ENCODE measurements at regions not wholly inside any gene's neighbourhood (a gene's known extent, or its start where the extent isn't known, plus 50 kb on each side); places are given as distances from the start of the nearest gene placed in this dataset.

DNA sequence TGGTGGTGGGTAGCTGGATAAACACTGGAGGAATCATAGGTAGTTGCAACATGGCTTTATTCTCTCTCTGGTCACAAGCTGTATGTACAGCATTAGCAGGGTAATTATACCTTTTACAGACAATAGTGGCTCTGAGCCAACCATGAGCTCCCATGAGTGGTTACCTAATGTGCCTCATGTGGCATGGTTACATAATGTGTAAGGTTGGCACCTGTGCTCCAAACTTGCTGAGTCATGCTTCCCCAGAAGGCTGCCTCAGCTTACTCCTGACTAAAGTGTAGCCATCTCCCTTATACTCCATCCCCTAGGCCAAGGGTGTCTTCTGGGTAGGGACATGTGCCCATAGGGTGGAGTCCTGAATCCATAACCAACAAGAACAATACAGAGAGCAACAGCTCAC lies 345.3 kb upstream of the SEMA3C start:
- no peak for TF ChIP-seq CTCF (IDR thresholded peaks at IDR 0.05)
- no peak for TF ChIP-seq POLR2A (IDR thresholded peaks at IDR 0.05)

Data from adrenal gland (tissue), 5 donors.